ENCODE measurements at regions not wholly inside any gene's neighbourhood (a gene's known extent, or its start where the extent isn't known, plus 50 kb on each side); places are given as distances from the start of the nearest gene placed in this dataset.

- no peak overlapping the region for H3K27ac ChIP-seq (ENCODE audit: low read length)
- H3K36me3 ChIP-seq (ENCODE audit: control insufficient read depth, insufficient read depth, low read length) = no peaks in the 10 kb centered on the region
- H3K27me3 ChIP-seq (ENCODE audit: control insufficient read depth, insufficient read depth, low read length) = peaks cover 7% of the 10 kb centered on the region
- no peak overlapping the region for H3K4me3 ChIP-seq (ENCODE audit: low read length)
- no peak for DNase-seq
- H3K4me1 ChIP-seq (ENCODE audit: control insufficient read depth, insufficient read depth, low read length) = no peaks in the 10 kb centered on the region
- WGBS (ENCODE audit: insufficient coverage, low lambda C conversion rate) = no CpG with 5 or more reads among the region's 4 CpGs
- H3K9me3 ChIP-seq (ENCODE audit: control insufficient read depth, low read depth, low read length) = no peaks in the 10 kb centered on the region
Observed at GRCh38 chr2:216305574-216305973, 66.7 kb downstream of the MARCHF4 start.

- Histone ChIP-seq H3K4me3 (ENCODE audit: low read length) (no peak overlapping the region), H3K9me3 (ENCODE audit: control insufficient read depth, low read depth, low read length) (no peaks in the 10 kb centered on the region), H3K27me3 (ENCODE audit: control insufficient read depth, insufficient read depth, low read length) (peaks cover 14% of the 10 kb centered on the region), H3K36me3 (ENCODE audit: control insufficient read depth, insufficient read depth, low read length) (no peaks in the 10 kb centered on the region), H3K27ac (ENCODE audit: low read length) (no peak overlapping the region), H3K4me1 (ENCODE audit: control insufficient read depth, insufficient read depth, low read length) (no peaks in the 10 kb centered on the region)
- no CpG with 5 or more reads among the region's 3 CpGs for WGBS (ENCODE audit: insufficient coverage, low lambda C conversion rate)
- DNase-seq = no peak
Observed at GRCh38 chr2:216302981-216303676, 69.2 kb downstream of the MARCHF4 start.

DNA sequence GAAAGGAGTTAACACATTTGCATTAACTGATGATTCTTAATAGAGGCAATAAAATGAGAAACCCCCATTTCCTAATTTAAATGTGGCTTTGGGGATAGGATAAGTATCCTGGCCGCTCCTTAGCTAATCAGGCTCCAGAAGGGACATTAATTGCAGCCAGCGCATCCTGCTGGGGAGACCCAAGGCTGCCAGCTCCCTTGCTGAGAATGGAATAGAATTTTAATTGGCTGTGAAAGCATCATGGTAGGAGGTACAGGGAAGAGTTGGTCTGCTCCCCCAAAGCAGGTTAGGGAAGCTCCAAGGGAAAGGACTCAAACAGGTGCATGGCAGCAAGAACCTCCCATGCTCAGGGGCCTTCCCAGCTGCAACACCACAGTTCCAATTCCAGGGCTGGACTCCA lies 71.4 kb downstream of the MARCHF4 start:
- no peak for DNase-seq
- Histone ChIP-seq H3K4me1 (ENCODE audit: control insufficient read depth, insufficient read depth, low read length) (no peaks in the 10 kb centered on the region), H3K27ac (ENCODE audit: low read length) (no peak overlapping the region), H3K9me3 (ENCODE audit: control insufficient read depth, low read depth, low read length) (no peaks in the 10 kb centered on the region), H3K36me3 (ENCODE audit: control insufficient read depth, insufficient read depth, low read length) (no peaks in the 10 kb centered on the region), H3K4me3 (ENCODE audit: low read length) (no peak overlapping the region), H3K27me3 (ENCODE audit: control insufficient read depth, insufficient read depth, low read length) (peaks cover 14% of the 10 kb centered on the region)
- no CpG with 5 or more reads among the region's 2 CpGs for WGBS (ENCODE audit: insufficient coverage, low lambda C conversion rate)

GRCh38 chr2:216299588-216299987 lies 72.7 kb downstream of the MARCHF4 start:
- Histone ChIP-seq H3K27me3 (ENCODE audit: control insufficient read depth, insufficient read depth, low read length) (peaks cover 14% of the 10 kb centered on the region), H3K4me1 (ENCODE audit: control insufficient read depth, insufficient read depth, low read length) (no peaks in the 10 kb centered on the region), H3K4me3 (ENCODE audit: low read length) (no peak overlapping the region), H3K27ac (ENCODE audit: low read length) (no peak overlapping the region), H3K9me3 (ENCODE audit: control insufficient read depth, low read depth, low read length) (no peaks in the 10 kb centered on the region), H3K36me3 (ENCODE audit: control insufficient read depth, insufficient read depth, low read length) (no peaks in the 10 kb centered on the region)
- no CpG with 5 or more reads among the region's 1 CpG for WGBS (ENCODE audit: insufficient coverage, low lambda C conversion rate)
- no peak for DNase-seq

- Histone ChIP-seq H3K36me3 (ENCODE audit: control insufficient read depth, insufficient read depth, low read length) (no peaks in the 10 kb centered on the region), H3K27ac (ENCODE audit: low read length) (no peak overlapping the region), H3K4me1 (ENCODE audit: control insufficient read depth, insufficient read depth, low read length) (no peaks in the 10 kb centered on the region), H3K4me3 (ENCODE audit: low read length) (no peak overlapping the region), H3K27me3 (ENCODE audit: control insufficient read depth, insufficient read depth, low read length) (peaks cover 14% of the 10 kb centered on the region), H3K9me3 (ENCODE audit: control insufficient read depth, low read depth, low read length) (no peaks in the 10 kb centered on the region)
- no peak for DNase-seq
- WGBS (ENCODE audit: insufficient coverage, low lambda C conversion rate) = 80% methylated on average over 1 of the region's 5 CpGs
Observed at GRCh38 chr2:216298719-216299495, 73.4 kb downstream of the MARCHF4 start.

DNA sequence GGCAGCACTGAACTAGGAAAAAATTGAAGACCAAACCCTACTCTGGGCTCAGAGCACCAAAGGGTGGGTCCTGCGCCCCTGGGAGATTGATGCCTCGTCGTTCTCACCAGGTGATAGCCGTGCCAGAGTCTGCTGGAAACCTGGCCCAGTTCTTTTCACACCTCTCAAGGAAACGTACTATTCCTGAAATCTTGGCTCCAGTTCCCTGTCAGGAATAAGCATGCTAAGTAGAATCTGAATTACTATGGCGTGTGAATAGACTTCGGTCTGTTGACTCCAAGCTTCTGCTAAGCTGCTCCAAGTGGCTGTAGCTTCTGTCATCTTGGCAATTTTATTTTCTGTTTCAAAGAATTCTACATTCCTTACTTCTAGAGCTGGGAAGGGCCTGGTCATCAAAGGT lies 75.4 kb downstream of the MARCHF4 start:
- peaks cover 14% of the 10 kb centered on the region for H3K27me3 ChIP-seq (ENCODE audit: control insufficient read depth, insufficient read depth, low read length)
- no peaks in the 10 kb centered on the region for H3K9me3 ChIP-seq (ENCODE audit: control insufficient read depth, low read depth, low read length)
- H3K36me3 ChIP-seq (ENCODE audit: control insufficient read depth, insufficient read depth, low read length) = no peaks in the 10 kb centered on the region
- H3K4me3 ChIP-seq (ENCODE audit: low read length) = no peak overlapping the region
- H3K4me1 ChIP-seq (ENCODE audit: control insufficient read depth, insufficient read depth, low read length) = no peaks in the 10 kb centered on the region
- DNase-seq = no peak
- no CpG with 5 or more reads among the region's 7 CpGs for WGBS (ENCODE audit: insufficient coverage, low lambda C conversion rate)
- no peak overlapping the region for H3K27ac ChIP-seq (ENCODE audit: low read length)

DNA sequence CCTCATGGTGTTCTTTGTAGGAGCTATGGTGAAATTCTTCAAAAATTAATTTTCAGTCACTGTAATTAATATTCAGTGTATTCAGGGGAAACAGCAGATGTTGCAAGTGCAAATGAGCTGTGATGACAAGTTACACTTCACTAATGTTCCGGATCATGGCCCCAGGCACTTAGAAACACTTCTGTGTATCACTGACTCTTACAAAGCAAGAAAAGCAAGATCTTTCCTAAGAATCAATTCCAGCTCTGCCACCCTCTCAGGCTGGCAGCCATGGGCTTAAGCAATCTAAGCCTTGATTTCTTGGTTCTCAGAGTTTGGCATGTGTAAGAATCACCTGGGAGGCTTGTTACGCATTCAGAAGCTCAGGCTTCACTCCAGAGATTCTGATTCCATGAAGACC lies 78.0 kb downstream of the MARCHF4 start:
- no peak for DNase-seq
- Histone ChIP-seq H3K4me1 (ENCODE audit: control insufficient read depth, insufficient read depth, low read length) (no peaks in the 10 kb centered on the region), H3K27ac (ENCODE audit: low read length) (no peak overlapping the region), H3K36me3 (ENCODE audit: control insufficient read depth, insufficient read depth, low read length) (no peaks in the 10 kb centered on the region), H3K27me3 (ENCODE audit: control insufficient read depth, insufficient read depth, low read length) (peaks cover 9% of the 10 kb centered on the region), H3K9me3 (ENCODE audit: control insufficient read depth, low read depth, low read length) (no peaks in the 10 kb centered on the region), H3K4me3 (ENCODE audit: low read length) (no peak overlapping the region)
- WGBS (ENCODE audit: insufficient coverage, low lambda C conversion rate) = no CpG with 5 or more reads among the region's 2 CpGs

DNA sequence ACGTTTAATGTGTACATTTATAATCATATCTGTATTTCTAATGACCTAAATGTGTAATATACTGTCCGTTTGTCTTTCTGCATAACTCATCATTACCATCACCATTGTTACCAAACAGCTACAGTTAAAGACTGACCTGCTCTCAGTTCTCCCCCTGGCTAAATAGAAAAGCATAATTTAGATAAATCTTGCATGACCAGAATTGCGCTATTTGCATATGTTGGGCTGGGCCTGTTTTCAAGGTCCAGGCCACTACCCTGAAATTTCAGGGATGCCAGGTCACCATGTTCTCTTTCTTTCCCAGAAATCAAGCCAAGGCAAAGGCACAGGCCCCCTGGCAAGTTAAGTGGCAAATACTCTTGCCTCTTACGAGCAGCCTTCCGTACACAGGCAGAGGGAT lies 78.4 kb downstream of the MARCHF4 start:
- Histone ChIP-seq H3K36me3 (ENCODE audit: control insufficient read depth, insufficient read depth, low read length) (no peaks in the 10 kb centered on the region), H3K27ac (ENCODE audit: low read length) (no peak overlapping the region), H3K27me3 (ENCODE audit: control insufficient read depth, insufficient read depth, low read length) (peaks cover 6% of the 10 kb centered on the region), H3K4me1 (ENCODE audit: control insufficient read depth, insufficient read depth, low read length) (no peaks in the 10 kb centered on the region), H3K9me3 (ENCODE audit: control insufficient read depth, low read depth, low read length) (no peaks in the 10 kb centered on the region), H3K4me3 (ENCODE audit: low read length) (no peak overlapping the region)
- WGBS (ENCODE audit: insufficient coverage, low lambda C conversion rate) = no CpG with 5 or more reads among the region's 5 CpGs
- no peak for DNase-seq

- Histone ChIP-seq H3K4me3 (ENCODE audit: low read length) (no peak overlapping the region), H3K27ac (ENCODE audit: low read length) (no peak overlapping the region), H3K36me3 (ENCODE audit: control insufficient read depth, insufficient read depth, low read length) (no peaks in the 10 kb centered on the region), H3K9me3 (ENCODE audit: control insufficient read depth, low read depth, low read length) (no peaks in the 10 kb centered on the region), H3K4me1 (ENCODE audit: control insufficient read depth, insufficient read depth, low read length) (peaks cover 3% of the 10 kb centered on the region), H3K27me3 (ENCODE audit: control insufficient read depth, insufficient read depth, low read length) (peaks cover 6% of the 10 kb centered on the region)
- WGBS (ENCODE audit: insufficient coverage, low lambda C conversion rate) = 63% methylated on average over 2 of the region's 5 CpGs
- no peak for DNase-seq
Observed at GRCh38 chr2:216292886-216293301, 79.4 kb downstream of the MARCHF4 start.

GRCh38 chr2:216292475-216292874 lies 79.8 kb downstream of the MARCHF4 start:
- Histone ChIP-seq H3K9me3 (ENCODE audit: control insufficient read depth, low read depth, low read length) (no peaks in the 10 kb centered on the region), H3K4me1 (ENCODE audit: control insufficient read depth, insufficient read depth, low read length) (peaks cover 3% of the 10 kb centered on the region), H3K4me3 (ENCODE audit: low read length) (no peak overlapping the region), H3K36me3 (ENCODE audit: control insufficient read depth, insufficient read depth, low read length) (no peaks in the 10 kb centered on the region), H3K27me3 (ENCODE audit: control insufficient read depth, insufficient read depth, low read length) (peaks cover 6% of the 10 kb centered on the region), H3K27ac (ENCODE audit: low read length) (no peak overlapping the region)
- DNase-seq = no peak
- WGBS (ENCODE audit: insufficient coverage, low lambda C conversion rate) = 89% methylated on average over 5 of the region's 5 CpGs

Data from large intestine (tissue), 3 donors.